ENCODE measurements at regions not wholly inside any gene's neighbourhood (a gene's known extent, or its start where the extent isn't known, plus 50 kb on each side); places are given as distances from the start of the nearest gene placed in this dataset.

- no peak for DNase-seq (ENCODE audit: low spot score)
Measured at GRCh38 chr2:37544591-37545031, 126.8 kb downstream of the CDC42EP3 start.

- no peak for DNase-seq (ENCODE audit: low spot score)
Measured at GRCh38 chr2:37549598-37549997, 121.8 kb downstream of the CDC42EP3 start.

GRCh38 chr2:37550190-37550589 lies 121.3 kb downstream of the CDC42EP3 start:
- no peak for DNase-seq (ENCODE audit: low spot score)

GRCh38 chr2:37551783-37552182 lies 119.7 kb downstream of the CDC42EP3 start:
- no peak for DNase-seq (ENCODE audit: low spot score)

- no peak for DNase-seq (ENCODE audit: low spot score)
Measured at GRCh38 chr2:37552339-37552738, 119.1 kb downstream of the CDC42EP3 start.

- DNase-seq (ENCODE audit: low spot score), result no peak
Measured at GRCh38 chr2:37553411-37554154, 117.9 kb downstream of the CDC42EP3 start.

GRCh38 chr2:37554155-37554510 lies 117.3 kb downstream of the CDC42EP3 start:
- no peak for DNase-seq (ENCODE audit: low spot score)

- no peak for DNase-seq (ENCODE audit: low spot score)
Measured at GRCh38 chr2:37554687-37555086, 116.8 kb downstream of the CDC42EP3 start.

- DNase-seq (ENCODE audit: low spot score), result no peak
Measured at GRCh38 chr2:37555457-37555856, 116.0 kb downstream of the CDC42EP3 start.

- no peak for DNase-seq (ENCODE audit: low spot score)
Measured at GRCh38 chr2:37556256-37556655, 115.2 kb downstream of the CDC42EP3 start.

- DNase-seq (ENCODE audit: low spot score), result no peak
Measured at GRCh38 chr2:37558623-37559022, 112.8 kb downstream of the CDC42EP3 start.

- DNase-seq (ENCODE audit: low spot score), result no peak
Measured at GRCh38 chr2:37560241-37560848, 111.1 kb downstream of the CDC42EP3 start.

- DNase-seq (ENCODE audit: low spot score), result no peak
Measured at GRCh38 chr2:37560863-37561614, 110.4 kb downstream of the CDC42EP3 start.

GRCh38 chr2:37561615-37562569 lies 109.5 kb downstream of the CDC42EP3 start:
- peak; percentile 52 for DNase-seq (ENCODE audit: low spot score)

- no peak for DNase-seq (ENCODE audit: low spot score)
Measured at GRCh38 chr2:37563375-37564015, 107.9 kb downstream of the CDC42EP3 start.

- DNase-seq (ENCODE audit: low spot score), result no peak
Measured at GRCh38 chr2:37564356-37564755, 107.1 kb downstream of the CDC42EP3 start.

- DNase-seq (ENCODE audit: low spot score), result peak; percentile 57
Measured at GRCh38 chr2:37566517-37566981, 104.9 kb downstream of the CDC42EP3 start.

GRCh38 chr2:37568565-37568964 lies 102.9 kb downstream of the CDC42EP3 start:
- DNase-seq (ENCODE audit: low spot score), result no peak

GRCh38 chr2:37569131-37569823 lies 102.2 kb downstream of the CDC42EP3 start:
- DNase-seq (ENCODE audit: low spot score), result no peak

- DNase-seq (ENCODE audit: low spot score), result no peak
Measured at GRCh38 chr2:37569986-37570679, 101.3 kb downstream of the CDC42EP3 start.
